NT2/D1 (cell line): ENCODE measurements at regions not wholly inside any gene's neighbourhood (a gene's known extent, or its start where the extent isn't known, plus 50 kb on each side); places are given as distances from the start of the nearest gene placed in this dataset.

Experiments
- SUZ12 ChIP-seq: IDR thresholded peaks from 2 replicates; pipeline ENCODE4 v1.6.1; 2011; ENCODE audit not compliant: insufficient read length, insufficient read depth; ENCODE audit errors: extremely low read depth
- ZNF274 ChIP-seq: IDR thresholded peaks from 2 replicates; pipeline ENCODE4 v1.6.1; 2011; ENCODE audit warnings: mild to moderate bottlenecking, low read depth, low read length

DNA sequence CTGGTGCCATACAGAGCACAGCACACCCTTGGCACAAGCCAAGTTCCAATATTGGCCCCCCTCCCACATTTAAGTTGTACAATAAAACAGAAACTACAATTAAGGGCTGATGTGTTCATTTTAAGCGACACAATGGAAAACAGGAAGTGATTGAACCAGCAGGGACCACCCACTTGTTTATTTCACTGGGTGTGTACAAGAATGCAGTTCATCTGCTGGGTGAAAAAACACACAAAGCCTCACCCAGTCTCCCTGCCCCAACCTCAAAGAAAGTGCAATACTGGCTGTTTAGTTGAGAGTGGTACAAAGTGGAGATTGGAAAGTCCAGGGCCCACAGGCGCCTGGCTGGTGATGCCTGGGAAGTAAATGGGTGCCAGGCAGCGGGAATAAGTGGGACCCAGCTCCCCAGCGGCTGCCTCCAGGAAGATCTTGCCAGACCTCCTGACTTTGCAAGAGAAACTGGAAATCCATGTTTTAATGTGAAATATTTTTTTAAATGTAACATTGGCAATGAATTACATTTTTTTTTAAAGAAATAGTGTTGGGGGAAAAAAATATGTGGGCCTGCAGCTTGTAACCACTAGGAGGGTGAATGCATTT is 322.1 kb downstream of the ZNF536 start:
- TF ChIP-seq SUZ12 (no peak), ZNF274 (no peak)
